ENCODE measurements at regions not wholly inside any gene's neighbourhood (a gene's known extent, or its start where the extent isn't known, plus 50 kb on each side); places are given as distances from the start of the nearest gene placed in this dataset.

GRCh38 chr20:50315586-50316551 lies 125.2 kb downstream of the CEBPB start:
- H3K4me1 ChIP-seq (replicated peaks in 1 of 2; ENCODE audit: control insufficient read depth in 2 of 2, insufficient read depth in 2 of 2, low read length in 2 of 2) = peaks cover 6 to 21% of the 10 kb centered on the region in 2 experiments
- no peaks in the 10 kb centered on the region for H3K79me2 ChIP-seq (ENCODE audit: control insufficient read depth, insufficient read depth, low read length)
- H3K36me3 ChIP-seq (ENCODE audit: control insufficient read depth, insufficient read depth, low read length) = no peaks in the 10 kb centered on the region
- H3K9me3 ChIP-seq (replicated peaks; ENCODE audit: control insufficient read depth, insufficient read depth, low read depth, low read length) = no peaks in the 10 kb centered on the region
- H2AFZ ChIP-seq (ENCODE audit: low read depth, low read length) = no peak overlapping the region
- BruUV-seq (replicated peaks) = no TSS peak
- no peak for ATAC-seq
- TF ChIP-seq SMARCB1 (IDR thresholded peaks at IDR 0.05; ENCODE audit: insufficient read length, low read depth) (no peak), GTF2E2 (tag; IDR thresholded peaks at IDR 0.05) (no peak), ARID1B (IDR thresholded peaks at IDR 0.05) (no peak), ZNF398 (CRISPR knock-in tag; IDR thresholded peaks at IDR 0.05) (no peak), RFX7 (CRISPR knock-in tag; IDR thresholded peaks at IDR 0.05) (no peak), ZNF121 (CRISPR knock-in tag; conservative IDR thresholded peaks at IDR 0.05) (no peak), POLR2AphosphoS5 (IDR thresholded peaks at IDR 0.05; ENCODE audit: control insufficient read depth, insufficient read depth, low read depth, low read length) (no peak), MECOM (CRISPR knock-in tag; IDR thresholded peaks at IDR 0.05) (no peak), HCFC1 (IDR thresholded peaks at IDR 0.05; ENCODE audit: low read depth, low read length) (no peak), ZNF174 (CRISPR knock-in tag; IDR thresholded peaks at IDR 0.05) (no peak), DACH1 (IDR thresholded peaks at IDR 0.05; ENCODE audit: partially characterized antibody) (no peak), CCAR2 (IDR thresholded peaks at IDR 0.05; ENCODE audit: low read depth, low read length) (no peak)
- TF ChIP-seq, protein P1, sequence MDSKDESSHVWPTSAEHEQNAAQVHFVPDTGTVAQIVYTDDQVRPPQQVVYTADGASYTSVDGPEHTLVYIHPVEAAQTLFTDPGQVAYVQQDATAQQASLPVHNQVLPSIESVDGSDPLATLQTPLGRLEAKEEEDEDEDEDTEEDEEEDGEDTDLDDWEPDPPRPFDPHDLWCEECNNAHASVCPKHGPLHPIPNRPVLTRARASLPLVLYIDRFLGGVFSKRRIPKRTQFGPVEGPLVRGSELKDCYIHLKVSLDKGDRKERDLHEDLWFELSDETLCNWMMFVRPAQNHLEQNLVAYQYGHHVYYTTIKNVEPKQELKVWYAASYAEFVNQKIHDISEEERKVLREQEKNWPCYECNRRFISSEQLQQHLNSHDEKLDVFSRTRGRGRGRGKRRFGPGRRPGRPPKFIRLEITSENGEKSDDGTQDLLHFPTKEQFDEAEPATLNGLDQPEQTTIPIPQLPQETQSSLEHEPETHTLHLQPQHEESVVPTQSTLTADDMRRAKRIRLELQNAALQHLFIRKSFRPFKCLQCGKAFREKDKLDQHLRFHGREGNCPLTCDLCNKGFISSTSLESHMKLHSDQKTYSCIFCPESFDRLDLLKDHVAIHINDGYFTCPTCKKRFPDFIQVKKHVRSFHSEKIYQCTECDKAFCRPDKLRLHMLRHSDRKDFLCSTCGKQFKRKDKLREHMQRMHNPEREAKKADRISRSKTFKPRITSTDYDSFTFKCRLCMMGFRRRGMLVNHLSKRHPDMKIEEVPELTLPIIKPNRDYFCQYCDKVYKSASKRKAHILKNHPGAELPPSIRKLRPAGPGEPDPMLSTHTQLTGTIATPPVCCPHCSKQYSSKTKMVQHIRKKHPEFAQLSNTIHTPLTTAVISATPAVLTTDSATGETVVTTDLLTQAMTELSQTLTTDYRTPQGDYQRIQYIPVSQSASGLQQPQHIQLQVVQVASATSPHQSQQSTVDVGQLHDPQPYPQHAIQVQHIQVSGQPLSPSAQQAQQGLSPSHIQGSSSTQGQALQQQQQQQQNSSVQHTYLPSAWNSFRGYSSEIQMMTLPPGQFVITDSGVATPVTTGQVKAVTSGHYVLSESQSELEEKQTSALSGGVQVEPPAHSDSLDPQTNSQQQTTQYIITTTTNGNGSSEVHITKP (IDR thresholded peaks at IDR 0.05; ENCODE audit: partially characterized antibody) = no peak
- intact Hi-C loops (cut with micrococcal nuclease) (no loop called here), in situ Hi-C loops (cut with MboI) (no loop called here)
- no peaks in the 10 kb centered on the region for H4K20me1 ChIP-seq (replicated peaks; ENCODE audit: control insufficient read depth, insufficient read depth, low read length)
- H3K9me1 ChIP-seq (ENCODE audit: control insufficient read depth, insufficient read depth, low read length) = no peaks in the 10 kb centered on the region
- ChIA-PET CTCF (ENCODE audit: low intra/inter-chr PET ratio) (no interaction called here), POLR2A (interaction anchor here (0.5 to 1.2 kb wide), 3 partner anchors 30 to 333 kb away, joined by 3 read pairs; partner anchors contain the start of gene SNAI1)
- H3K4me2 ChIP-seq (ENCODE audit: insufficient read depth, low read length) = no peak overlapping the region
- H3K27ac ChIP-seq (ENCODE audit: extremely low read depth, low read depth, low read length) = no peak overlapping the region
- FAIRE-seq = no peak
- no peak overlapping the region for H3K4me3 ChIP-seq
- DNase-seq (ENCODE audit: extremely low read depth in 1 of 4, low spot score in 3 of 4) = no peak
- 33% methylated on average over 7 of the region's 7 CpGs for WGBS (ENCODE audit: insufficient coverage, low coverage, missing lambda C conversion rate)
- peaks cover 0 to 4% of the 10 kb centered on the region in 2 experiments; a peak in 1 of 5 replicates for H3K27me3 ChIP-seq (ENCODE audit: control insufficient read depth in 2 of 2, insufficient read depth in 2 of 2, low read length in 2 of 2)
- no peak overlapping the region for H3K9ac ChIP-seq (ENCODE audit: insufficient read depth in 1 of 2, low read depth in 2 of 2, low read length in 2 of 2)

Measured in K562 (cell line).